ENCODE measurements at regions not wholly inside any gene's neighbourhood (a gene's known extent, or its start where the extent isn't known, plus 50 kb on each side); places are given as distances from the start of the nearest gene placed in this dataset.
"Not testable (repeated sequence)": the region's sequence is repeated elsewhere in the genome, so short reads cannot be mapped to it uniquely, and the experiment has no call there.

GRCh38 chr4:85018983-85019382 is 52.5 kb upstream of the WDFY3 start:
- no peak for DNase-seq

GRCh38 chr4:85019411-85019810 is 52.9 kb upstream of the WDFY3 start:
- DNase-seq, result no peak

DNA sequence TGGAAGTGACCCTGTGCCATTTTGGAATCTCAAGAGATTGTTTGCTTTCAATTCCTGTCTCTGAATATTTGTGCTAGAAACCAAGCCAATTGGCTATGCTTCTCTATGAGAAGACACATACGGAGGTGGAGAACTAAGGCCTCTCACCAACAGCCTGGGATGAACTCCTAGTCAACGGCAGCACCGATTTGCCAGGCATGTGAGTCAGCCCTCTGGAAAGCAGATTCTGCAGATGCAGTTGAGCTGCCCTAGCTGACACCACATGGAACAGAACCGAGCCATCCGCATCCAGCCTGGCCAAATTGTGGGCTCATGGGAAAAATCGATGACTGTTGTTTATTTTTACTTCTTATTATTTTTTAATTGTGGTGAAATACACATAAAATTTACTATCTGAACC is 58.2 kb upstream of the WDFY3 start:
- DNase-seq, result no peak

- no peak for DNase-seq
Observed at GRCh38 chr4:85028910-85029309, 62.4 kb upstream of the WDFY3 start.

DNA sequence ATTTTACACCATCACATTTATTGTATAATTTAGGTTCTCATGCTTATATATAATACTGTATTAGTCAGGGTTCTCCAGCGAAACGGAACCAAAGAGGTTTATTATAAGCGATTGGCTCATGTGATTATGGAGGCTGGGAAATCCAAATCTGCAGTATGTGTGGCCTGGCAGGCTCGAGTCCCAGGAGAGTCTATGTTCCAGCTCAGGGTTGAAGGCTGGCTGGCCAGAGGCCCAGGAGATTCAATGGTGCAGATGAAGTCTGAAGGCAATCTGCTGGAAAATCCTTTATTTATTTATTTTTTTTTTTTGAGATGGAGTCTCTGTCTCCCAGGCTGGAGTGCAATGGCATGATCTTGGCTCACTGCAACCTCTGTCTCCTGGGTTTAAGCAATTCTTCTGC is 63.0 kb upstream of the WDFY3 start:
- DNase-seq, result no peak

GRCh38 chr4:85030156-85030555 is 63.7 kb upstream of the WDFY3 start:
- no peak for DNase-seq

DNA sequence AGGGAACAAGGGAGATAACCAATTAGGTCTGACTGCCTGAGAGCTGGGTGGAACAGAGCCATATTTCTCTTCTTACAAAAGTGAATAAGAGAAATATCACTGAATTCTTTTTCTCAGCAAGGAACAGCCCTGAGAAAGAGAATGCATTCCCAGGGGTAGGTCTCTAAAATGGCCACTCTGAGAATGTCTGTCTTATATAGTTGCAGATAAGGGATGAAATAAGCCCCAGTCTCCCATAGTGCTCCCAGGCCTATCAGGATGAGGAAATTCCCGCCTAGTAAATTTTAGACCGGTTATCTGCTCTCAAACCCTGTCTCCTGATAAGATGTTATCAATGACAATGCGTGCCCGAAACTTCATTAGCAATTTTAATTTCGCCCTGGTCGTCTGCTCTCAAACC is 67.3 kb upstream of the WDFY3 start:
- not testable (repeated sequence) for DNase-seq

DNA sequence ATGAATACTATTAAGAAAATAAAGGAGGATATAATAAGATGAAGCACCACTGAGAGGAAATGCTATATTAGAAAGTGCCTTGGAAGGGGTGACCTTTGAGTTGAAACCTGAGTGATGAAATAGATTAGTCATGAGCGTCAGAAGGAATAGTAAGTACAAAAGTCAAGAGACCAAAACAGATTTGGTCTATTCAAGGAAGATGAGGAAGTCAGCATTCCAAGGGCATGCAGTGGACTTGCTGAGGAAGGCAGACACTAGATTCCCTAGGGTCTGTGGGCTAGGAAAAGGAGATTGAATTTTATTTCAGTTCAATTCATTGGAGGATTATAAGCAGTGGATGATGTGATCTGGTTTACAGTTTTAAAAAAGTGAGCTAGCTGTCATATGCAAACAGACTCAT is 73.0 kb upstream of the WDFY3 start:
- DNase-seq, result no peak

GRCh38 chr4:85043812-85044496 is 77.5 kb upstream of the WDFY3 start:
- DNase-seq, result not testable (repeated sequence)

- no peak for DNase-seq
Observed at GRCh38 chr4:85050736-85051135, 84.2 kb upstream of the WDFY3 start.

DNA sequence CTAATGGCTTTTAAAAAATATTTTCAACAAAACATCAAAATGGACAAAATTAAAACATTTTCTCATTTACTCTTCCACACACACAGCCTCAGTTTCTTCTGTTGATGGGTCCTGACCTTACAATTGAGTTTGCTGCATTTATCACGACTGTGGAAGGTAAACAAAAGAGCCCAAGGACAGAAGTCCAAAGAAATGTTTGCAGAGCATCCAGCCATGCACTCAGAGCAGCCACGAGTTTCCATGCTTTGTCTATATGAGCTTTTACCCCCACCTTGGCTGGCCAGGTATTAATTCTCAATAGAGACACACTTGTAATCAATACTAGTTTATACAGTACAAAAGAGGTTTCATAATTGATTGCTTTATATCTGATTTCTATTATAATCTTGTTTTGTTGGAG is 85.0 kb upstream of the WDFY3 start:
- no peak for DNase-seq

DNA sequence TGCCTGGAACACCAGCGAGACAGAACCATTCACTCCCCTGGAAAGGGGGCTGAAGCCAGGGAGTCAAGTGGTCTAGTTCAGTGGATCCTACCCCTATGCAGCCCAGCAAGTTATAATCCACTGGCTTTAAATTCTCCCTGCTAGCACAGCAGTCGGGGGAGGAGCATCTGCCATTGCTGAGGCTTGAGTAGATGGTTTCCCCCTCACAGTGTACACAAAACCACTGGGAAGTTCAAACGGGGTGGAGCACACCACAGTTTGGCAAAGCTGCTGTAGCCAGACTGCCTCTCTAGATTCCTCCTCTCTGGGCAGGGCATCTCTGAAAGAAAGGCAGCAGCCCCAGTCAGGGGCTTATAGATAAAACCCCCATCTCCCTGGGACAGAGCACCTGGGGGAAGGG is 88.4 kb upstream of the WDFY3 start:
- DNase-seq, result not testable (repeated sequence)

- DNase-seq, result no peak
Observed at GRCh38 chr4:85058551-85058950, 92.1 kb upstream of the WDFY3 start.

DNA sequence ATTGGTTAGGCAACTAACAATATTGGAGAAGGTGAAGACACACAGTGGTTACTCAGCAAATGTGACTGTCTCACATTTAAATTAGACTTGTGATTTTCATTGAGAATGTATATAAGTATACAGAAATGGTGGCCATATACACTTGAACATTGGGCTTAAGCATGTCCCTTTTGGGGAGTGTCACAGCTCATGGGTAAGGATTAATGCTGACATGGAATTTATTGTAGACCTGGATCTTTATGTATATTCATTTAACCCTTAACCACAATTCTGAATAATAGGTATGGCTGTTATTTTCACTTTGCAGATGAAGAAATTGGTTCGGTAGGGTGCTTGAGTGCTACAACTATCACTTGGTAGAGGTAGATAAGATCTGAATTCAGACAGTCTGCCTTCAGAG is 95.5 kb upstream of the WDFY3 start:
- DNase-seq, result no peak

GRCh38 chr4:85062466-85062865 is 96.0 kb upstream of the WDFY3 start:
- no peak for DNase-seq

DNA sequence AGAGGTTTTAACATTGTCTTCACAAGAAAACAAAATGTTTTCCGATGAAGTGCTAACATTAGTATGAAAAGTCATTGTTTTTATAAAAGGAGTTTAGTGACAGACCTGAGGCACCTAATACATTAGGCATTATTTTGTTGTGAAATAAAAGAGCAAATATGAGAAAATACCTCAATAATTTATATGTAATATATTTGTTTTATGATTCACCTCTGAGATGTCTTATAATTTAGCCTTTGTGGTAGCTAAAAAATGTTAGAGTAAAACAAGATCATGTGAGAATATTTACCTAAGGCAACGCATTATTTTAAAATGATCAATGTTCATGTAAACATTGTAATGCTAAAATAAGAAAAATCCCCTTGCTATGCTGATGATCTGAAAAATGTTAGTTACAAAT is 100.9 kb upstream of the WDFY3 start:
- no peak for DNase-seq

DNA sequence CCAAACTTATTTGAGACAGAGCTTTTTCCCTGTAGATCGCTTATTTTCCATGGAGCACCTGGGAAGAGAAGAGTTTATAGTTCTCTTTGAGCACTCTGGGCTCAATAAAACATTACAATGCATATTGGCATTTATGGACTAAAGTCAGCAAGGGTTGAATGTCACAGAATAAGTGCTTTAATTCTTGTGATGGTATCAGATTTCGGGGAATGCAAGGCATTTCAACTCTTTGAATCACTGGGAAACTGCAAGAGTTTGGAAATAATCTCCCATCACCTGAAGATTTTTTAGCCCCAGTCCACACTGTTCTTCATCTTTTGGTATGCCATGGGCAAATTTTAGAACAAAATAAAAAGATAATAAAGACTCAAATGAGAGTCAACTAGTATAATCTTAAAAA is 111.5 kb upstream of the WDFY3 start:
- no peak for DNase-seq

- DNase-seq, result no peak
Observed at GRCh38 chr4:85081196-85081595, 114.7 kb upstream of the WDFY3 start.

GRCh38 chr4:85084371-85085094 is 118.0 kb upstream of the WDFY3 start:
- DNase-seq, result peak; percentile 64

- DNase-seq, result no peak
Observed at GRCh38 chr4:85086721-85087120, 120.2 kb upstream of the WDFY3 start.

DNA sequence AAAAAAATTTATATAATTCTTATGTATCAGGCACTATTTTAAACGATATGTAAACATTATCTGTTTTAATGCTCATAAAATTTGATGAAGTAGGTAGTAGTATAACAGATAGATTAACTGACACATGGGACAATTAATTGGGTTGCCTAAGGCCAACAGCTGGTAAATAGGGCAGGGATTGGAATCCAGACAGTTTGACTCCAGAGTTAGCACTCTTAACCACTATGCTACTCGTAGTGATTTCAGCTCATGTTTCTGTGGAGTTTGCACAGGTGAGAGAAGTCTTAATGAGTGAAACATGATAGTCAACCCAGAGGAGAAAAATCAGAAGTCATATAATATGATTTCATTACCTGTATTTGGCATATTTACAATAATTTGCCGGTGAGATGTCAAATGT is 126.0 kb upstream of the WDFY3 start:
- no peak for DNase-seq

GRCh38 chr4:85092943-85093342 is 126.5 kb upstream of the WDFY3 start:
- no peak for DNase-seq

DNA sequence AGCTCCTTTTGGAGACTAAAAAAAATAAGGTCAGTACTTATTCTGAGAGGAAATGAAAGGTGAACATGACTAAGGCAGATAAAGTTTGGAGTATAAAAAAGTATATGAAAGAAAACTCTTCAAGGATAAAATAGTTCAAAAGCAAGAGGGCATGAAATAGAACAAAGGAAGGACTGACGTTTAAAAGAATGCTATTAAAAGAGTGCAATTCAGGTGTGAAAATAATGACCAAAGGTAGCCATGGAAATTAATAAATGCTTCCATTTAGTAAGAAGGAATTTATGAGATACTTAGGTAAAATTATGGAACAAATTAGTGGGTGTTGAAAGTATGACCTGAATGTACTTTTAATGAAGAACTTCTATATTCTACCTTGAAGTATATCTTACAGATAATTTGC is 128.2 kb upstream of the WDFY3 start:
- no peak for DNase-seq

- DNase-seq, result no peak
Observed at GRCh38 chr4:85102606-85103005, 136.1 kb upstream of the WDFY3 start.

Data from renal pelvis (tissue), 1 donor.